Glutamatergic neuron (in vitro differentiated cells): ENCODE measurements at regions not wholly inside any gene's neighbourhood (a gene's known extent, or its start where the extent isn't known, plus 50 kb on each side); places are given as distances from the start of the nearest gene placed in this dataset.
A peak's percentile ranks its signal among the peaks of the same experiment; 100 is the strongest.

Experiments used
- DNase-seq: peaks from one replicate; pipeline ENCODE4 v3.0.0; 2022
- H3K27ac Mint-ChIP-seq: one replicate; pipeline ENCODE4 v1.8.0; 2020; ENCODE audit warnings: mild to moderate bottlenecking, mixed read lengths, inconsistent platforms; ENCODE audit not compliant: unreplicated experiment
- H3K27me3 Mint-ChIP-seq: one replicate; pipeline ENCODE4 v1.8.0; 2020; ENCODE audit warnings: mild to moderate bottlenecking, moderate library complexity, mixed read lengths, inconsistent platforms; ENCODE audit not compliant: unreplicated experiment
- H3K36me3 Mint-ChIP-seq: one replicate; pipeline ENCODE4 v1.8.0; 2020; ENCODE audit warnings: mild to moderate bottlenecking, mixed read lengths, inconsistent platforms; ENCODE audit not compliant: unreplicated experiment
- H3K4me1 Mint-ChIP-seq: one replicate; pipeline ENCODE4 v1.8.0; 2020; ENCODE audit warnings: mild to moderate bottlenecking, low read depth, mixed read lengths, inconsistent platforms; ENCODE audit not compliant: unreplicated experiment
- H3K4me3 Mint-ChIP-seq: one replicate; pipeline ENCODE4 v1.8.0; 2020; ENCODE audit warnings: mild to moderate bottlenecking, mixed read lengths, inconsistent platforms; ENCODE audit not compliant: unreplicated experiment
- H3K9me3 Mint-ChIP-seq: one replicate; pipeline ENCODE4 v1.8.0; 2020; ENCODE audit warnings: mild to moderate bottlenecking, moderate library complexity, mixed read lengths, inconsistent platforms; ENCODE audit not compliant: unreplicated experiment
- TF ChIP-seq, protein P1 (sequence below): fragments of 200-600 bp; sonication (generic); IDR thresholded peaks from one replicate; pipeline ENCODE4 v1.5.0; 2021; ENCODE audit not compliant: partially characterized antibody, unreplicated experiment

DNA sequence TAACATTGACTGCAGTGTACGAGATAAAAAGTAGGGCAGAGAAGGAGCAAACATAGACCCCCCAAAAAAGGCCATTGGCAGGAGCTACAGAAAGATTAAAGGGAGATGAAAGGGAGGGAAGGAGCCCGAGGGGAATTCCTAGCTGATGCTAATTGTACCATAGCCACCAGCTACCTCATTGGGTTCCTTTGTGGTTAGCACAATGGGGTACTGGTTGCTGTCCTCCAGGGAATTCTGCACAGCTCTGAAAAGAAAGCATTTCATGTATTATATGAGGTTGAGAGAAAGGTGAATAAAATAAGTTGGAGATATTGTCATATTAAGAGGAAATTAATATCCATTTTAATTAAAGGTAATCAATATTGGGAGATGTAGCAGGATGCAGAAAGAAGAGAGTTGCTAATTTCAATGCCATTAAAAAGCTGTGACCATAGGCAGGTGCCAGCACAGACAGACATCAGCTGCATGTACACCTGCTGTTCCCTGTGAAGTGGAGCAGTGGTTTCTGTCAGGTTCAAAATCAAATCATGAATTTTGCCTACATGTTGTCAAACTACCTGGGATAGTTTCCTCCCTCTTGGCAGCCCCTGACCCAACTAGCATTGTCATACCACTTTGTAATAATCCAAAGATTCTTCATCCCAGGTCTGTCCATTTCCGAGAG lies 185.4 kb upstream of the DLGAP1 start:
- no peak for DNase-seq
- no peaks in the 10 kb centered on the region for H3K27me3 Mint-ChIP-seq
- H3K4me3 Mint-ChIP-seq = peak overlapping the region; percentile 3
- TF ChIP-seq, protein P1, sequence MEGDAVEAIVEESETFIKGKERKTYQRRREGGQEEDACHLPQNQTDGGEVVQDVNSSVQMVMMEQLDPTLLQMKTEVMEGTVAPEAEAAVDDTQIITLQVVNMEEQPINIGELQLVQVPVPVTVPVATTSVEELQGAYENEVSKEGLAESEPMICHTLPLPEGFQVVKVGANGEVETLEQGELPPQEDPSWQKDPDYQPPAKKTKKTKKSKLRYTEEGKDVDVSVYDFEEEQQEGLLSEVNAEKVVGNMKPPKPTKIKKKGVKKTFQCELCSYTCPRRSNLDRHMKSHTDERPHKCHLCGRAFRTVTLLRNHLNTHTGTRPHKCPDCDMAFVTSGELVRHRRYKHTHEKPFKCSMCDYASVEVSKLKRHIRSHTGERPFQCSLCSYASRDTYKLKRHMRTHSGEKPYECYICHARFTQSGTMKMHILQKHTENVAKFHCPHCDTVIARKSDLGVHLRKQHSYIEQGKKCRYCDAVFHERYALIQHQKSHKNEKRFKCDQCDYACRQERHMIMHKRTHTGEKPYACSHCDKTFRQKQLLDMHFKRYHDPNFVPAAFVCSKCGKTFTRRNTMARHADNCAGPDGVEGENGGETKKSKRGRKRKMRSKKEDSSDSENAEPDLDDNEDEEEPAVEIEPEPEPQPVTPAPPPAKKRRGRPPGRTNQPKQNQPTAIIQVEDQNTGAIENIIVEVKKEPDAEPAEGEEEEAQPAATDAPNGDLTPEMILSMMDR = no peak
- peaks cover 30% of the 10 kb centered on the region for H3K4me1 Mint-ChIP-seq
- peak overlapping the region; percentile 40 for H3K27ac Mint-ChIP-seq
- H3K36me3 Mint-ChIP-seq = no peaks in the 10 kb centered on the region
- H3K9me3 Mint-ChIP-seq = no peaks in the 10 kb centered on the region

DNA sequence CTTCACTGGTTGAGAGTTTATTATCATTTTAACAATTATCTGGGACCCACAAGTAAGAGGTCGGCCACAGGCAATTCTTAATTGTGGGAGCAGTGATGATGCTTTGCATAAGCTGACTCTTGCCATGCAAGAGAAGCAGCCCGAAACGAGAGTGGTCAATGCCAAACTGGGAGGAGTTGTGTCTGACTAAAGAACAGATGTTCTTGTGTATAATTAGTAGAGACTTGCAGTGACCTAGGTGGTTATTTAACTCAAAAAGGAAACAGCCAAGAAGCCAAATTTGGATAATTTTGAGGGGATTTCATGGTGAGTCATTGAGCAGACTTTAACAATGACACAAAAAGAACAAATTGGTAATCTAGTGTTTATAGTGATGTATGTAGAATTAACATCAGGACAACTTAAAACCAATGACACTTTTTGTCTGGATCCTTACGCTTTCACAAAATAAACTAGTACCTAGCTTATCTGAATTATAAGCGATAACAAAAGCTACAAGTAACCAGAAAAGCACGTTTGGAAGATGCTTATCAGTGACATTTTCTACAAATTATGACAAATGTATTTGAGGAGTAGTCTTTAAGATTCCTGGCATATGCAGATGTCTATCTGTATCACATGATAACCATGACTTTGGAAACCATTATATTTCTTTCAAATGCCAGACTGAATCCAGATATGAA lies 184.7 kb upstream of the DLGAP1 start:
- Mint-ChIP-seq H3K4me1 (peaks cover 30% of the 10 kb centered on the region), H3K9me3 (no peaks in the 10 kb centered on the region)

DNA sequence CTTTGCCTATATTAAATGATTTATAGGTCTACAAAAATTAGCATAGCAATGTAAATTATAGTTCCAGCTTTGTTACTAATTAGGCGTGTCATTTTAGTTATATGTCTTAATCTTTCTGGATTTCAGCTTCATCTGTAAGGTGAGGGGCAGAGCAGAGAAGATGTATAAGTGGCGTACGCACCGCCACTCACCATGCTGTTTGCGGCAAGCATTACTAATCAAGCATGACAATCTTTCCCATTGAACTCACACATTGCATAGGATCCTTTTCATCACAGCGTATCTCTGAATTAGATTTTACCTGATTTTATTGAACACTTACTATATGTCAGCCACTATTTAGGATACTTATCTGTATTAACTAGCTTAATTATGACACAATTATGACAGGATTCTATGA lies 183.6 kb upstream of the DLGAP1 start:
- no peaks in the 10 kb centered on the region for H3K27me3 Mint-ChIP-seq
- H3K27ac Mint-ChIP-seq = no peak overlapping the region
- TF ChIP-seq, protein P1 = no peak
- no peaks in the 10 kb centered on the region for H3K36me3 Mint-ChIP-seq
- peaks cover 30% of the 10 kb centered on the region for H3K4me1 Mint-ChIP-seq
- no peaks in the 10 kb centered on the region for H3K9me3 Mint-ChIP-seq
- no peak overlapping the region for H3K4me3 Mint-ChIP-seq
- DNase-seq = no peak

More for the DNA sequence above, 184.7 kb upstream of the DLGAP1 start:
- peak overlapping the region; percentile 3 for H3K4me3 Mint-ChIP-seq
- H3K27ac Mint-ChIP-seq = peak overlapping the region; percentile 40
- H3K27me3 Mint-ChIP-seq = no peaks in the 10 kb centered on the region
- no peak for DNase-seq
- no peaks in the 10 kb centered on the region for H3K36me3 Mint-ChIP-seq
- TF ChIP-seq, protein P1 = no peak

DNA sequence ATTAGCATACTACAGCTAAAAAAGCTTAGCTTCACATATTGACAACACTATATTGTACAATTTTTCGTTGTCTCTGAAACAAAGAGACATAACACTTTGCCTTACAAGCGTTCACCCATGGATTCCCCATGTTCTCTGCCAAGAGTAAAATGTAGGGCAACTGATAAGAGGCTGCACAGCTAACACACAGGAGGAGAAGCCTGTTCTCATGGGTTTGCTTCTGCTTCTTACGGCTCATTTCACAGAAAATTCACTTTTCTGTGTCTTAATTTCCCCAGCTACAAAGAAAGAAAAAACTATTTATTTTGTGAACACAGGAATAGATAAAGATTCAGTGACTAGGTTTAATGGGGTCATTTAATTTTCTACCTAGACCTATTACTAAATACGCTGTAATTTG lies 182.8 kb upstream of the DLGAP1 start:
- Mint-ChIP-seq H3K9me3 (no peaks in the 10 kb centered on the region), H3K4me1 (peaks cover 30% of the 10 kb centered on the region), H3K27me3 (no peaks in the 10 kb centered on the region), H3K36me3 (no peaks in the 10 kb centered on the region), H3K4me3 (no peak overlapping the region), H3K27ac (no peak overlapping the region)
- TF ChIP-seq, protein P1 = no peak
- DNase-seq = no peak

DNA sequence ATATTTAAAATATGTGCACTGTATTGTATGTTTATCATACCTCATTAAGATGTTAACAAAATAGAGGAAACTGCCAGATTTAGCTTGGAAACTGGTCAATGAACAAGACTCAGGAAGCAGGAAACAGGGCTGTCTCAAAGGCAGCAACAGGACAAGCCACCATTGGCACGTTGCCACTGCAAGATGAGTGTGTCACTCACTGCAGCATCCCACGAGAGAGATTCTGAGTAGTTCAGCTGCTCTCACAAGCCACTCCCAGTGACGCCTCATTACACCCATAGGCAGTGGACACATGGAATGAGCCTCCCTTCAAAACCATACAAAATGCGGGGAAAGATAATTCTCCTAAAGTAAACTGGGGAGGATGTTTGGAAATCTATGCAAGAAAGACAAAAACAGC lies 181.9 kb upstream of the DLGAP1 start:
- Mint-ChIP-seq H3K4me1 (peaks cover 26% of the 10 kb centered on the region), H3K36me3 (no peaks in the 10 kb centered on the region), H3K27ac (no peak overlapping the region), H3K27me3 (no peaks in the 10 kb centered on the region), H3K4me3 (no peak overlapping the region), H3K9me3 (no peaks in the 10 kb centered on the region)
- DNase-seq = peak; percentile 57
- TF ChIP-seq, protein P1 = no peak
